GM06990 (cell line): ENCODE measurements at regions not wholly inside any gene's neighbourhood (a gene's known extent, or its start where the extent isn't known, plus 50 kb on each side); places are given as distances from the start of the nearest gene placed in this dataset.
A peak's percentile ranks its signal among the peaks of the same experiment; 100 is the strongest.

Experiments used
- DNase-seq: peaks from one replicate; pipeline ENCODE4 v3.0.0-alpha.2; 2011; ENCODE audit not compliant: insufficient read length; ENCODE audit errors: extremely low read depth
- H3K27me3 ChIP-seq: replicated peaks from 2 replicates; pipeline ENCODE4 v1.6.0; 2011; ENCODE audit warnings: low read length; ENCODE audit not compliant: control insufficient read depth, insufficient read depth
- H3K36me3 ChIP-seq: 2 replicates; pipeline ENCODE4 v1.5.1; 2011; ENCODE audit warnings: low read length; ENCODE audit not compliant: control insufficient read depth, insufficient read depth
- H3K4me3 ChIP-seq: replicated peaks from 2 replicates; pipeline ENCODE4 v1.5.1; 2011; ENCODE audit warnings: low read depth, mild to moderate bottlenecking, control low read depth, low read length
- CTCF ChIP-seq: IDR thresholded peaks from 2 replicates; pipeline ENCODE4 v1.5.1; 2011; ENCODE audit warnings: low read length, control low read depth, mild to moderate bottlenecking, inconsistent platforms; ENCODE audit not compliant: insufficient read depth, poor library complexity, severe bottlenecking

GRCh38 chr2:9781252-9781651 lies 62.0 kb upstream of the TAF1B start:
- DNase-seq: no peak
- Histone ChIP-seq H3K4me3 (no peak overlapping the region), H3K27me3 (no peaks in the 10 kb centered on the region), H3K36me3 (no peaks in the 10 kb centered on the region)
- TF ChIP-seq CTCF: no peak

GRCh38 chr2:9782197-9782719 lies 61.0 kb upstream of the TAF1B start:
- Histone ChIP-seq H3K4me3 (no peak overlapping the region), H3K36me3 (no peaks in the 10 kb centered on the region), H3K27me3 (no peaks in the 10 kb centered on the region)
- DNase-seq: no peak
- peak; percentile 14 for TF ChIP-seq CTCF

GRCh38 chr2:9789371-9789770 lies 53.9 kb upstream of the TAF1B start:
- no peak for DNase-seq
- Histone ChIP-seq H3K36me3 (no peaks in the 10 kb centered on the region), H3K4me3 (no peak overlapping the region), H3K27me3 (no peaks in the 10 kb centered on the region)
- TF ChIP-seq CTCF: no peak

- Histone ChIP-seq H3K27me3 (no peaks in the 10 kb centered on the region), H3K4me3 (no peak overlapping the region), H3K36me3 (no peaks in the 10 kb centered on the region)
- no peak for DNase-seq
- TF ChIP-seq CTCF: no peak
These were observed 52.5 kb upstream of the TAF1B start for GRCh38 chr2:9790702-9791225.

- H3K36me3 ChIP-seq: no peaks in the 10 kb centered on the region
- DNase-seq: no peak
- H3K27me3 ChIP-seq: no peaks in the 10 kb centered on the region
These were observed 51.6 kb upstream of the TAF1B start for GRCh38 chr2:9791711-9792110.

More at GRCh38 chr2:9791711-9792110, 51.6 kb upstream of the TAF1B start:
- no peak for TF ChIP-seq CTCF
- H3K4me3 ChIP-seq: no peak overlapping the region
